Psoas muscle (tissue), 7 donors: ENCODE measurements at regions not wholly inside any gene's neighbourhood (a gene's known extent, or its start where the extent isn't known, plus 50 kb on each side); places are given as distances from the start of the nearest gene placed in this dataset.

Experiments used
- ATAC-seq, 4 donors: fragments of 200-7000 bp; cut with Tn5 transposase; one replicate each; pipeline ENCODE4 v1.9.1; 2020; ENCODE audit warnings: moderate library complexity in 3 of 4, mild to moderate bottlenecking in 2 of 4
- DNase-seq, 2 donors: peaks; one replicate each; pipeline ENCODE4 v3.0.0-alpha.2; 2020
- H3K27ac ChIP-seq: fragments of 200-600 bp; one replicate; pipeline ENCODE4 v1.8.0; 2022
- H3K27me3 ChIP-seq, 3 donors: fragments of 200-600 bp in 1 of 3; one replicate each; pipeline versions ENCODE4 v1.6.1 to v1.8.0; 2013 to 2022; ENCODE audit warnings: low read length in 2 of 3, mild to moderate bottlenecking in 2 of 3, moderate library complexity in 1 of 3; ENCODE audit not compliant: insufficient read depth in 3 of 3
- H3K36me3 ChIP-seq, 2 donors: fragments of 200-600 bp in 1 of 2; one replicate each; pipeline versions ENCODE4 v1.6.1 to v1.8.0; 2013 to 2022; ENCODE audit warnings: low read depth in 1 of 2, mild to moderate bottlenecking in 1 of 2, moderate library complexity in 1 of 2; ENCODE audit not compliant: insufficient read depth in 1 of 2
- H3K4me1 ChIP-seq: fragments of 200-600 bp; one replicate; pipeline ENCODE4 v1.8.0; 2022
- H3K4me3 ChIP-seq: fragments of 200-600 bp; one replicate; pipeline ENCODE4 v1.8.0; 2022; ENCODE audit warnings: mild to moderate bottlenecking
- H3K9me3 ChIP-seq: fragments of 200-600 bp; one replicate; pipeline ENCODE4 v1.8.0; 2022
- WGBS, 3 donors: extraction: QIAGEN DNeasy Blood & Tissue Kit; methylation state at CpG; one replicate each; pipeline versions ENCODE4 v1.1.6 to v1.1.7; 2013; 5-methylcytosine and 5-hydroxymethylcytosine counted together
- intact Hi-C, 2 donors: fragments of 100-400 bp; cut with DNase I; formaldehyde crosslinking; loops; one replicate each; pipeline versions ENCODE4 v1.11.0 to v1.14.2; 2022
- TF ChIP-seq, protein P1 (sequence below): fragments of 200-600 bp; IDR thresholded peaks from one replicate; pipeline ENCODE4 v1.8.0; 2022; ENCODE audit warnings: antibody characterized with exemption
- donor health status: healthy with polysubstance abuse.
- donor health status: DM: no; HTN: no; CAD: no; lungs with moderate emphysema.
- donor health status: Bipolar disorder and iron deficiency.
- donor health status: healthy.
- donor health status: DM: yes; HTN: yes; CAD: no.
- donor health status: DM: no; HTN: no; CAD: no.
- donor health status: DM: yes; HTN: yes; CAD: no.

DNA sequence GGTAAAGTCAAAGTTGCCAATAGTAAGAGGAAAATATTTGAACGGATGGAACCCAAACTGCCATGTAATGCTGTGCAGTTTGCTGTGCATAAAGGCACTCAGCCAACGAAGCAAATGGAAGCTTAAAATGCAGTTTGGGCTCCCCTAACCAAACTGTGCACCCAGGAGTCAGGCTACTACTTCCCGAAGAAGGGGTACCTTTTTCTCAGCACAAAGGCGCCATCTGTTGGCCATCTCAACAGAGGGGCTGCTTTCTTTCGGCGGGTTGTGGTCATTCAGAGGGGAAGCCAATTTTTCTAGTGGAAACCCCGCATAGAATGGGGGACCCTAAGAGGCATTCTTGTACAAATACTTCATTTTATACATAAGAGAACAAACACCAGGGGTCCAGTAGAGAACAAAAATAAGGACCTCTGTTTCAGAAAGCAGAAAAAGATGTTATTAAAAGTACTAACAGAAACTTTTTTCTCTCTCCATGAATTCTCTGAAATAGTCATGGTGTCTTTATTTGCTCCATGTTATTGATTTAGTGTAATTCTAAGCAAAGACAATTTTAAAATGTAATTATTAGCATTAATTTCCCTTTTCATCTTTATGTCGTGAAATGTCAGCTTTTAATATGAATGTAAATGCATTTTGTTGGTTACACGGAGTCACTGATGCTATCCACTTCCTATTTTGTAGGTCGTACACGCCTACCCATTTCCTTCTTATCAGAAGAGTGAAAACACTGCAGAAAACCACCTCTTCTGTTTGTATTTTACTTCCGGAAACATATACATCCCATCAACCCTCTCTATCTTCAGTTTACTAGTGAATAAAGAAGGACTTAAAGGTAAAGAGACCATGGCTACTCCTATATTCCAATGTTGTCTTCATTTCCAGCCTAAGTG lies 453.3 kb downstream of the KCNJ2 start:
- peak; percentile 57 to 83 (median 68) for ATAC-seq
- TF ChIP-seq, protein P1, sequence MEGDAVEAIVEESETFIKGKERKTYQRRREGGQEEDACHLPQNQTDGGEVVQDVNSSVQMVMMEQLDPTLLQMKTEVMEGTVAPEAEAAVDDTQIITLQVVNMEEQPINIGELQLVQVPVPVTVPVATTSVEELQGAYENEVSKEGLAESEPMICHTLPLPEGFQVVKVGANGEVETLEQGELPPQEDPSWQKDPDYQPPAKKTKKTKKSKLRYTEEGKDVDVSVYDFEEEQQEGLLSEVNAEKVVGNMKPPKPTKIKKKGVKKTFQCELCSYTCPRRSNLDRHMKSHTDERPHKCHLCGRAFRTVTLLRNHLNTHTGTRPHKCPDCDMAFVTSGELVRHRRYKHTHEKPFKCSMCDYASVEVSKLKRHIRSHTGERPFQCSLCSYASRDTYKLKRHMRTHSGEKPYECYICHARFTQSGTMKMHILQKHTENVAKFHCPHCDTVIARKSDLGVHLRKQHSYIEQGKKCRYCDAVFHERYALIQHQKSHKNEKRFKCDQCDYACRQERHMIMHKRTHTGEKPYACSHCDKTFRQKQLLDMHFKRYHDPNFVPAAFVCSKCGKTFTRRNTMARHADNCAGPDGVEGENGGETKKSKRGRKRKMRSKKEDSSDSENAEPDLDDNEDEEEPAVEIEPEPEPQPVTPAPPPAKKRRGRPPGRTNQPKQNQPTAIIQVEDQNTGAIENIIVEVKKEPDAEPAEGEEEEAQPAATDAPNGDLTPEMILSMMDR: peak; percentile 42
- no peaks in the 10 kb centered on the region for H3K36me3 ChIP-seq
- H3K4me1 ChIP-seq: peaks cover 4% of the 10 kb centered on the region
- H3K27me3 ChIP-seq: no peaks in the 10 kb centered on the region
- intact Hi-C loops: loop anchor here (1.0 to 10.0 kb wide), 4 partner anchors 438 to 1096 kb away; no protein-coding TSS in a partner anchor
- H3K9me3 ChIP-seq: no peaks in the 10 kb centered on the region
- DNase-seq: peak; percentile 25 to 62
- no peak overlapping the region for H3K27ac ChIP-seq
- H3K4me3 ChIP-seq: peak overlapping the region; percentile 24
- 48 to 55% (median 50%) methylated on average over 12 of the region's 12 CpGs for WGBS, 3 donors

DNA sequence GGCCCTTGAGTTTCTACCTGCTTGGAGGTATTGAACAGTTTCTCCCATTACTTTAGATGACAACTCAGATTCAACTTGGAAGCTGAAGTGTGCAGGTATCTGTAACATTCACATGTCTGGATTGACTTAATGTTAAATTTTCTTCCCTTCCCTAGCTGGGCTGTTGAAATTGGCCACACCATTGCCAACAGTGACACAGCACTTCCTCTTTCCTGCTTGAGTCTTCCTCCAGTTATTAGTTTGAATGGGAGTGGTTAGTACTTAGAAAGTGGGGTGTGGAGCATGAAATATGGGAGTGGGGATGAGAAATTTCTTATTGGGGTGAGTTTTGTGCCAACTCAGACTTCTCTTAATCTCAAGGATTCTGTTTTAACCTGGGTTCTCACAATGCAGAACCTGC lies 454.9 kb downstream of the KCNJ2 start:
- no peaks in the 10 kb centered on the region for H3K27me3 ChIP-seq
- H3K27ac ChIP-seq: no peak overlapping the region
- TF ChIP-seq, protein P1: no peak
- no peaks in the 10 kb centered on the region for H3K9me3 ChIP-seq
- intact Hi-C loops: loop anchor here (5.0 to 10.0 kb wide), 3 partner anchors 439 to 1059 kb away; no protein-coding TSS in a partner anchor
- H3K4me1 ChIP-seq: peaks cover 4% of the 10 kb centered on the region
- H3K4me3 ChIP-seq: no peak overlapping the region
- no peak for DNase-seq
- ATAC-seq: no peak
- H3K36me3 ChIP-seq: no peaks in the 10 kb centered on the region

DNA sequence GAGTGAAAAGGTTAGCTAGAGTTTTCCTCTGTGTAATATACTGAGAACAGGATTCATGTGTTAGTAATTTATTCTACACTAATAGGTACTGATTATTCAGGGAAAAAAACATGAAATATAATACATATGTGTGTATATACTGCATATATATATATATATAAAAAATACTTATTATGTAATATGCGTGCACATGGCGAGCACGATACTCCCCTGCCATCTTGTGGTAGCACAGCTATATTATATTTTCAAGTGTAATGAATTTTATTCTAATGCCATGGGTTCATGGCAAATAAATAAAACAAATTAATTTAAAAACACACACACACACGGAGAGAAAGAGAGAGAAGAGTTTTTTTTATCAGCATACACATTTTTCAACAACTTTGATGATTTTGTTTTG lies 460.6 kb downstream of the KCNJ2 start:
- Histone ChIP-seq H3K9me3 (no peaks in the 10 kb centered on the region), H3K4me3 (no peak overlapping the region), H3K27me3 (no peaks in the 10 kb centered on the region), H3K36me3 (no peaks in the 10 kb centered on the region), H3K27ac (no peak overlapping the region), H3K4me1 (no peaks in the 10 kb centered on the region)
- TF ChIP-seq, protein P1: peak; percentile 36
- ATAC-seq (no peak), DNase-seq (no peak)
- 37 to 52% (median 41%) methylated on average over 4 of the region's 4 CpGs for WGBS, 3 donors
- intact Hi-C loops: loop anchor here in 1 of 2 donors (10.0 kb wide), 2 partner anchors 445 to 1065 kb away; no protein-coding TSS in a partner anchor

DNA sequence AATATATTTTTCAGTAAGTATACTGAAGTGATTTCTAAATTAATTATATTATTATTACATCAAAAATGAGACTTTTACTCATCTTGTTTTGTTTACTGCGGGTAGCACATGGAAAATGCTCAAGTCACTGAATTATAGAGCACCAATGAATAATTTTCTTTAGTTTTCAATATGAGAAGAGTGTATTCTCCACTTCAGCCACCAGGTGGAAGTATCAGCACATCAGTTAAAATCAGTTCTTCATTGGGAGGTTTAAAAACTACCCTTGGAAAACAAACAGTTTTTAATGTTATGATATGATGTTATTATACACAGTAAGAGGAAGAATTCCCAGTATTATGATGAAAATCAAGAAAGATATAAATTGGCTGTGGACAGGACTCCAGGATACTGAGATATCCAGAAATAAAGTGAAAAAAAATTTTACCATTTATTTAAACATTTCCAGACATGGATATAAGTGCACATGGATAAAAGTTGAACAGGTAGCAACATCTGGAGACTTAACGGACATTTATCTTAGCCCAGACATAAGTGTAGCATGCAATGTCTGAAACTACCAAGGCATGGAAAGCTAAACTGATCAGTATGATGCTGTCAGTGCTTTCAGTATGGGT lies 467.3 kb downstream of the KCNJ2 start:
- ATAC-seq (no peak), DNase-seq (no peak)
- no peaks in the 10 kb centered on the region for H3K4me1 ChIP-seq
- no peaks in the 10 kb centered on the region for H3K36me3 ChIP-seq
- intact Hi-C loops: loop anchor here in 1 of 2 donors (2.0 kb wide), 1 partner anchor 1904 kb away; no protein-coding TSS in a partner anchor
- H3K27ac ChIP-seq: no peak overlapping the region
- WGBS, 3 donors: 19 to 38% (median 34%) methylated on average over 2 of the region's 2 CpGs
- H3K4me3 ChIP-seq: no peak overlapping the region
- H3K27me3 ChIP-seq: no peaks in the 10 kb centered on the region
- no peaks in the 10 kb centered on the region for H3K9me3 ChIP-seq
- TF ChIP-seq, protein P1: peak; percentile 80
